M059J (cell line): ENCODE measurements at regions not wholly inside any gene's neighbourhood (a gene's known extent, or its start where the extent isn't known, plus 50 kb on each side); places are given as distances from the start of the nearest gene placed in this dataset.

Experiments
- DNase-seq: peaks from one replicate; pipeline ENCODE4 v3.0.0-alpha.2; 2012; ENCODE audit warnings: low read depth

GRCh38 chr18:41371156-41372045, 583.6 kb upstream of the PIK3C3 start:
- DNase-seq, result peak; percentile 76

GRCh38 chr18:41370740-41371139, 584.3 kb upstream of the PIK3C3 start:
- DNase-seq, result no peak

- no peak for DNase-seq
These were observed 597.3 kb upstream of the PIK3C3 start for GRCh38 chr18:41357708-41358107.

GRCh38 chr18:41353777-41354528, 601.1 kb upstream of the PIK3C3 start:
- peak; percentile 24 for DNase-seq

GRCh38 chr18:41351430-41351829, 603.6 kb upstream of the PIK3C3 start:
- DNase-seq, result no peak

GRCh38 chr18:41347057-41347456, 608.0 kb upstream of the PIK3C3 start:
- DNase-seq, result peak; percentile 77

- DNase-seq, result no peak
These were observed 611.2 kb upstream of the PIK3C3 start for GRCh38 chr18:41343808-41344207.

- no peak for DNase-seq
These were observed 616.7 kb upstream of the PIK3C3 start for GRCh38 chr18:41338341-41338740.

- no peak for DNase-seq
These were observed 623.4 kb upstream of the PIK3C3 start for GRCh38 chr18:41331661-41332060.

- DNase-seq, result peak; percentile 93
These were observed 628.7 kb upstream of the PIK3C3 start for GRCh38 chr18:41326311-41326710.

GRCh38 chr18:41324934-41325333, 630.1 kb upstream of the PIK3C3 start:
- peak; percentile 80 for DNase-seq

GRCh38 chr18:41324020-41324791, 630.8 kb upstream of the PIK3C3 start:
- peak; percentile 65 for DNase-seq

- peak; percentile 55 for DNase-seq
These were observed 632.0 kb upstream of the PIK3C3 start for GRCh38 chr18:41323044-41323443.

- DNase-seq, result no peak
These were observed 634.9 kb upstream of the PIK3C3 start for GRCh38 chr18:41320100-41320499.

GRCh38 chr18:41315134-41315533, 639.9 kb upstream of the PIK3C3 start:
- no peak for DNase-seq

- no peak for DNase-seq
These were observed 643.2 kb upstream of the PIK3C3 start for GRCh38 chr18:41311571-41312547.

GRCh38 chr18:41297740-41298139, 657.3 kb upstream of the PIK3C3 start:
- DNase-seq, result no peak

GRCh38 chr18:41269294-41269693, 685.7 kb upstream of the PIK3C3 start:
- no peak for DNase-seq

GRCh38 chr18:41268271-41268670, 686.8 kb upstream of the PIK3C3 start:
- DNase-seq, result no peak

GRCh38 chr18:41266616-41267015, 688.4 kb upstream of the PIK3C3 start:
- DNase-seq, result peak; percentile 40

- DNase-seq, result no peak
These were observed 688.8 kb upstream of the PIK3C3 start for GRCh38 chr18:41266204-41266603.
